ENCODE measurements at regions not wholly inside any gene's neighbourhood (a gene's known extent, or its start where the extent isn't known, plus 50 kb on each side); places are given as distances from the start of the nearest gene placed in this dataset.

DNA sequence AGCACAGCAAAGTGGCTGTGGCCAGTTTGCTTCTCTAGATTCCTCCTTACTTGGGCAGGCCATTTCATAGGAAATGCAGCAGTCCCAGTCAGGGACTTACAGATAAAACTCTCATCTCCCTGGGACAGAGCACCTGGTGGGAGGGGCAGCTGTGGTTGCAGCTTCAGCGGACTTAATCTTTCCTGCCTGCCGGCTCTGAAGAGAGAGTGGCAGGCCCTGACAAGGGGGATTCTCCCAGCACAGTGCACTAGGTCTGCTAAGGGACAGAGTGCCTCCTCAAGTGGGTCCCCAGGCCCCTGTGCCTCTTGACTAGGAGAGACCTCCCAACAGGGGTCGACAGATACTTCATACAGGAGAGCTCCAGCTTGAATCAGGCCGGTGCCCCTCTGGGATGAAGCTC lies 1649.1 kb downstream of the LRRC4C start:
- TF ChIP-seq, protein P1, sequence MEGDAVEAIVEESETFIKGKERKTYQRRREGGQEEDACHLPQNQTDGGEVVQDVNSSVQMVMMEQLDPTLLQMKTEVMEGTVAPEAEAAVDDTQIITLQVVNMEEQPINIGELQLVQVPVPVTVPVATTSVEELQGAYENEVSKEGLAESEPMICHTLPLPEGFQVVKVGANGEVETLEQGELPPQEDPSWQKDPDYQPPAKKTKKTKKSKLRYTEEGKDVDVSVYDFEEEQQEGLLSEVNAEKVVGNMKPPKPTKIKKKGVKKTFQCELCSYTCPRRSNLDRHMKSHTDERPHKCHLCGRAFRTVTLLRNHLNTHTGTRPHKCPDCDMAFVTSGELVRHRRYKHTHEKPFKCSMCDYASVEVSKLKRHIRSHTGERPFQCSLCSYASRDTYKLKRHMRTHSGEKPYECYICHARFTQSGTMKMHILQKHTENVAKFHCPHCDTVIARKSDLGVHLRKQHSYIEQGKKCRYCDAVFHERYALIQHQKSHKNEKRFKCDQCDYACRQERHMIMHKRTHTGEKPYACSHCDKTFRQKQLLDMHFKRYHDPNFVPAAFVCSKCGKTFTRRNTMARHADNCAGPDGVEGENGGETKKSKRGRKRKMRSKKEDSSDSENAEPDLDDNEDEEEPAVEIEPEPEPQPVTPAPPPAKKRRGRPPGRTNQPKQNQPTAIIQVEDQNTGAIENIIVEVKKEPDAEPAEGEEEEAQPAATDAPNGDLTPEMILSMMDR (IDR thresholded peaks at IDR 0.05) = no peak
- TF ChIP-seq POLR2A (IDR thresholded peaks at IDR 0.05) = no peak
- H3K4me3 ChIP-seq (ENCODE audit: low read depth, poor library complexity, severe bottlenecking) = no peak overlapping the region
- no peak for DNase-seq (ENCODE audit: low spot score in 2 of 2)
- WGBS, 2 donors = 55 to 78% methylated on average over 4 of the region's 4 CpGs
- intact Hi-C loops (cut with DNase I; ENCODE audit: low total_unique reads) = no loop called here

DNA sequence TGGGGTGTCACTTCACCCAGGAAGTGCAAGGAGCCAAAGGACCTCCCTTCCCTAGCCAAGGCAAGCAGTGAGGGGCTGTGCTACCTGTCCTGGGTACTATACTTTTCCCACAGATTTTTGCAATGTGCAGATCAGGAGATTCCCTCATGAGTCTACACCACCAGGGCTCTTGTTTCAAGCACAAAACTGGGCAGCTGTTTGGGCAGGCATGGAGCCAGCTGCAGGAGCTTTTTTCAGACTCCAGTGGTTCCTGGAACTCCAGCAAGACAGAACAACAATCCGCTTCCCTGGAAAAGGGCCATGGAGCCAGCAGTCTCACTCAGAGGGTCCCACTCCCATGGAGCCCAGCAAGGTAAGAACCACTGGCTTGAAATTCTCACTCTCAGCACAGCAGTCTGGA lies 1649.6 kb downstream of the LRRC4C start:
- DNase-seq (ENCODE audit: low spot score in 2 of 2) = no peak
- TF ChIP-seq POLR2A (IDR thresholded peaks at IDR 0.05) = no peak
- TF ChIP-seq, protein P1 (IDR thresholded peaks at IDR 0.05) = no peak
- H3K4me3 ChIP-seq (ENCODE audit: low read depth, poor library complexity, severe bottlenecking) = no peak overlapping the region
- intact Hi-C loops (cut with DNase I; ENCODE audit: low total_unique reads) = no loop called here
- WGBS, 2 donors = 79 to 91% methylated on average over 1 of the region's 1 CpG

DNA sequence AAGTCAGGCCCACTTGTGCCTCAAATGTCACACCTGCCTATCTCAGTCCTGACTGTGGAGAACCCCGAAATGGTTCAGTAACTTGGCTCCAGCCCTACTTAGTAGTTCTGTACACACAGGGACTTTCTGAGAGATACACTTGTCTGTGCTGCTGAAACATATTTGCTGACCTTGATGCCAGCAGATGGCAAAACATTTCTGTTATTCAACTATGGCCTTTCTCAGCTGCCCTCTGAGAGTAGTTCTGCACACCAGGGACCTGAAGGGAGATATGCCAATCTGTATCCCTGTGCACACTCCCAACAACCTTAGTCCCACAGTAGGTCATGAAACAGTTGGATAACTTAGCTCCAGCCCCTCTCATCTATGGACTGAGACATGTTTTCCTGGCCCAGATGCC lies 1651.5 kb downstream of the LRRC4C start:
- no peak for DNase-seq (ENCODE audit: low spot score in 2 of 2)
- H3K4me3 ChIP-seq (ENCODE audit: low read depth, poor library complexity, severe bottlenecking) = no peak overlapping the region
- TF ChIP-seq, protein P1 (IDR thresholded peaks at IDR 0.05) = no peak
- no peak for TF ChIP-seq POLR2A (IDR thresholded peaks at IDR 0.05)
- WGBS, 2 donors = 65 to 83% methylated on average over 1 of the region's 1 CpG
- intact Hi-C loops (cut with DNase I; ENCODE audit: low total_unique reads) = no loop called here

DNA sequence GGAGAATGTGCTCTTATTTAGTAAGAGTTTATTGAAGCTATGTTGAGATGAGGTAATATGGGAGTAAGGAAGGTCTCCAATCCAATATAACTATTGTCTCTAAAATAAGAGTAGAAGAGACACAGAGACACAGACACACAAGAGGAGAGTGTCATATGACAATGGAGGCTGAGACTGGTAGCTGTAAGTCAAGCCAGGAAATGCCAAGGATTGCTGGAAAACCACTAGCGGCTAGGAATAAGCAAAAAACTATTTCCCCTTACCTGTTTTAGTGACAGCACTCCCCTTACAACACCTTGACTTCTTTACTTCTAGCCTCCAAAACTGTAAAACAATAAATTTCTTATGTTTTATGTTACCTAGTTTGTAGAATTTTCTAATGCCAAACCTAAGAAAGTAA lies 1652.8 kb downstream of the LRRC4C start:
- TF ChIP-seq, protein P1 (IDR thresholded peaks at IDR 0.05) = no peak
- no peak for TF ChIP-seq POLR2A (IDR thresholded peaks at IDR 0.05)
- intact Hi-C loops (cut with DNase I; ENCODE audit: low total_unique reads) = no loop called here
- WGBS, 2 donors = 58 to 77% methylated on average over 1 of the region's 1 CpG
- DNase-seq (ENCODE audit: low spot score in 2 of 2) = no peak
- no peak overlapping the region for H3K4me3 ChIP-seq (ENCODE audit: low read depth, poor library complexity, severe bottlenecking)

DNA sequence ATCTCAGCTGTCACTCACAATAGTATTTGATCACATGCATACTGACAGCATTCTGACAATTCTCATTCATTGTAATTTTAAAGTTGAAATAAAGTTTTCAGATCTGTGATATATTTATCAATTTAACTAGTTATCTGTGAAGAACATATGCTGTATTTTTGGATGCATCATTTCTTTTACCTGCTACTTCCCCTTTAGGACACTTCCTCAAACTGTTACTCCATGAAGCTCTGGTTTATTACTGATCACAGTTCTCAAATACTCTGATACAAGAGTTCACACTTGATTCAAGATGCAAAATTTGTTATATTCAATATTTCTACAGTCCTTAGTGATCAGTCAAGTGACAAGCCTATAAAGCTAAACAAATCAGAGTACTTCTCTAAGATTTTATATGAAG lies 1655.2 kb downstream of the LRRC4C start:
- no peak for TF ChIP-seq POLR2A (IDR thresholded peaks at IDR 0.05)
- TF ChIP-seq, protein P1 (IDR thresholded peaks at IDR 0.05) = no peak
- intact Hi-C loops (cut with DNase I; ENCODE audit: low total_unique reads) = loop anchor here (5.0 kb wide), 1 partner anchor 807 kb away; no protein-coding TSS in a partner anchor
- H3K4me3 ChIP-seq (ENCODE audit: low read depth, poor library complexity, severe bottlenecking) = no peak overlapping the region
- DNase-seq (ENCODE audit: low spot score in 2 of 2) = no peak

DNA sequence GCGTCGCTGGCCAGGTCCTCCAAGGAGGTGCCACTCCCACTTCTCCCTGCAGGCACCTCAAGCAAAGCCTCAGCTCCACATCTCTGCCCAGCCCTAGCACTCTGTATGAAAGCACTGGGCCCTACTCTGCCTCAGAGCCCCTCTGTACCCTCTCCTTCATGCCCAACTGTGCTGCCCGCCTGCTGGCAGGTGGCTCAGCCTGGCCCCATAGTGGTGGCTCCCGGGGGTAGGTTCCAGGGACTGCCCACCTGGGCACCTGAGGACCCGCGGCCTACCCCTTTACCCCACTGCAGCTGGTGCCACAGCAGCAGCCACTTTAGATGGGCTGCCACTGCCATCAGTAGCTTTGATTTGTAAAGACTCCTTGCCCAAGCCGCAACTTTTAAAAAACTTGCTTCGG lies 1672.8 kb downstream of the LRRC4C start:
- TF ChIP-seq, protein P1 (IDR thresholded peaks at IDR 0.05) = no peak
- TF ChIP-seq POLR2A (IDR thresholded peaks at IDR 0.05) = no peak
- no peak overlapping the region for H3K4me3 ChIP-seq (ENCODE audit: low read depth, poor library complexity, severe bottlenecking)
- no peak for DNase-seq (ENCODE audit: low spot score in 2 of 2)
- 94% methylated on average over 6 to 8 of the region's 8 CpGs for WGBS, 2 donors
- intact Hi-C loops (cut with DNase I; ENCODE audit: low total_unique reads) = no loop called here

Measured in lower leg skin (tissue), 4 donors.